KMS-11 (cell line): ENCODE measurements at regions not wholly inside any gene's neighbourhood (a gene's known extent, or its start where the extent isn't known, plus 50 kb on each side); places are given as distances from the start of the nearest gene placed in this dataset.

ENCODE experiments used
- H2AFZ ChIP-seq: fragments of 200-600 bp; sonication (generic); 2 replicates; pipeline ENCODE4 v1.6.1; 2016; ENCODE audit warnings: antibody characterized with exemption, mixed run types, low read depth
- H3K27ac ChIP-seq: fragments of 200-600 bp; sonication (generic); 2 replicates; pipeline ENCODE4 v1.6.1; 2016; ENCODE audit warnings: mild to moderate bottlenecking, mixed run types
- H3K27me3 ChIP-seq: fragments of 200-600 bp; sonication (generic); 2 replicates; pipeline ENCODE4 v1.6.1; 2017; ENCODE audit warnings: mild to moderate bottlenecking, low read depth, mixed run types, moderate library complexity; ENCODE audit not compliant: insufficient read depth
- H3K36me3 ChIP-seq: fragments of 200-600 bp; sonication (generic); 2 replicates; pipeline ENCODE4 v1.6.1; 2017; ENCODE audit warnings: mild to moderate bottlenecking, mixed run types; ENCODE audit not compliant: insufficient read depth
- H3K4me1 ChIP-seq: fragments of 200-600 bp; sonication (generic); 2 replicates; pipeline ENCODE4 v1.6.1; 2016; ENCODE audit warnings: mild to moderate bottlenecking, low read depth, mixed run types; ENCODE audit not compliant: poor library complexity, severe bottlenecking
- H3K4me2 ChIP-seq: fragments of 200-600 bp; sonication (generic); 2 replicates; pipeline ENCODE4 v1.7.0; 2016; ENCODE audit warnings: mild to moderate bottlenecking, mixed run types
- H3K4me3 ChIP-seq: fragments of 200-600 bp; sonication (generic); IDR thresholded peaks from 2 replicates; pipeline ENCODE4 v1.6.1; 2017; ENCODE audit warnings: low read depth, low read length, mixed read lengths; ENCODE audit not compliant: insufficient read depth
- H3K79me2 ChIP-seq: fragments of 200-600 bp; sonication (generic); 2 replicates; pipeline ENCODE4 v1.6.1; 2016; ENCODE audit warnings: low read depth, mixed run types; ENCODE audit not compliant: insufficient read depth
- H3K9ac ChIP-seq: fragments of 200-600 bp; sonication (generic); 2 replicates; pipeline ENCODE4 v1.6.1; 2016; ENCODE audit warnings: mild to moderate bottlenecking, mixed run types
- H4K20me1 ChIP-seq: fragments of 200-600 bp; sonication (generic); 2 replicates; pipeline ENCODE4 v1.6.1; 2016; ENCODE audit warnings: mild to moderate bottlenecking, mixed run types; ENCODE audit not compliant: insufficient read depth
- TF ChIP-seq, protein P1 (sequence below): fragments of 200-600 bp; sonication (generic); conservative IDR thresholded peaks from 2 replicates; pipeline ENCODE4 v1.6.1; 2017; ENCODE audit warnings: low read depth, mild to moderate bottlenecking, antibody characterized with exemption, low read length, moderate library complexity, mixed read lengths

DNA sequence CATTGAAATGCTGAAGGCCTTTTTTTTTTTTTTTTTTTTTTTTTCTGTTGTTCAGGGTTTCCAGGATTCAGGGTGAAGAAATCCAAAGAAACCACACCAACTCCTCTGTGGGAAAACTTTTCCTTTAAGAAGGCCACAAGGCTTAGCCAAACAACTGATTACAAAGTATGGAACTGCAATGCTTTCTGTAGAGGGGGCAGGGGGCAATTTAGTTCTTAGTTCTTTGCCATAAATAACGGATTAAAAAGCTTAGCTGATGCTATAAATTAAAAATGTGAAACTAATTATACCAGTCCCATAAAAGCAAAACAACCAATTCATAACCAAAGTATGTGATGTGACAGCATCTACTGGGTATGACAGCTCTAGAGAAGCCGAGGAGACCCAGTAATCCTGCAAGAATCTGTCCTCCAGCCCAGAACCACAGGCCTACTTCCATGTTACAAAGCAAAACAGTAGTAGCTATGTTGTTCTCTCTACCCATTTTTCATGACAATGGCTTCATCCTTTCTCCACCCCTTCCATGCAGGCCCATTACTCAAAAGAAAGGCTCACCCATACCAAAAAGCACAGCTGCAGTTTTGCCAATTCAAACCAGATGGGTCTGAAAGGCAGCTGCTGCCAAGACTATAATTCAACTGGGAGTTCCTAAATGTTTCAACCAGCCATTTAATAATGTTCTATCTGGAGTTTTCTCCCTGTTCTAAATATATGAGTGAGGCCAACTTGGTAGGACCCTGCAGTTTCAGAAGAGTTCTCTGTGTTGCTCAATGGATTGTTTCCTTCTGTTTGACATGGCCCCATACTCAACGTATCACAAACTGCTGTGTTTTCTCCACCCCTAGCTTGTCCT is 167.1 kb upstream of the ZFHX3 start:
- H3K4me2 ChIP-seq, result no peak overlapping the region
- H3K4me1 ChIP-seq, result no peaks in the 10 kb centered on the region
- H3K4me3 ChIP-seq, result no peak overlapping the region
- H3K27me3 ChIP-seq, result no peaks in the 10 kb centered on the region
- no peak overlapping the region for H2AFZ ChIP-seq
- no peaks in the 10 kb centered on the region for H3K36me3 ChIP-seq
- no peaks in the 10 kb centered on the region for H3K79me2 ChIP-seq
- H4K20me1 ChIP-seq, result no peaks in the 10 kb centered on the region
- no peak overlapping the region for H3K27ac ChIP-seq
- no peak overlapping the region for H3K9ac ChIP-seq
- TF ChIP-seq, protein P1, sequence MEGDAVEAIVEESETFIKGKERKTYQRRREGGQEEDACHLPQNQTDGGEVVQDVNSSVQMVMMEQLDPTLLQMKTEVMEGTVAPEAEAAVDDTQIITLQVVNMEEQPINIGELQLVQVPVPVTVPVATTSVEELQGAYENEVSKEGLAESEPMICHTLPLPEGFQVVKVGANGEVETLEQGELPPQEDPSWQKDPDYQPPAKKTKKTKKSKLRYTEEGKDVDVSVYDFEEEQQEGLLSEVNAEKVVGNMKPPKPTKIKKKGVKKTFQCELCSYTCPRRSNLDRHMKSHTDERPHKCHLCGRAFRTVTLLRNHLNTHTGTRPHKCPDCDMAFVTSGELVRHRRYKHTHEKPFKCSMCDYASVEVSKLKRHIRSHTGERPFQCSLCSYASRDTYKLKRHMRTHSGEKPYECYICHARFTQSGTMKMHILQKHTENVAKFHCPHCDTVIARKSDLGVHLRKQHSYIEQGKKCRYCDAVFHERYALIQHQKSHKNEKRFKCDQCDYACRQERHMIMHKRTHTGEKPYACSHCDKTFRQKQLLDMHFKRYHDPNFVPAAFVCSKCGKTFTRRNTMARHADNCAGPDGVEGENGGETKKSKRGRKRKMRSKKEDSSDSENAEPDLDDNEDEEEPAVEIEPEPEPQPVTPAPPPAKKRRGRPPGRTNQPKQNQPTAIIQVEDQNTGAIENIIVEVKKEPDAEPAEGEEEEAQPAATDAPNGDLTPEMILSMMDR, result no peak

DNA sequence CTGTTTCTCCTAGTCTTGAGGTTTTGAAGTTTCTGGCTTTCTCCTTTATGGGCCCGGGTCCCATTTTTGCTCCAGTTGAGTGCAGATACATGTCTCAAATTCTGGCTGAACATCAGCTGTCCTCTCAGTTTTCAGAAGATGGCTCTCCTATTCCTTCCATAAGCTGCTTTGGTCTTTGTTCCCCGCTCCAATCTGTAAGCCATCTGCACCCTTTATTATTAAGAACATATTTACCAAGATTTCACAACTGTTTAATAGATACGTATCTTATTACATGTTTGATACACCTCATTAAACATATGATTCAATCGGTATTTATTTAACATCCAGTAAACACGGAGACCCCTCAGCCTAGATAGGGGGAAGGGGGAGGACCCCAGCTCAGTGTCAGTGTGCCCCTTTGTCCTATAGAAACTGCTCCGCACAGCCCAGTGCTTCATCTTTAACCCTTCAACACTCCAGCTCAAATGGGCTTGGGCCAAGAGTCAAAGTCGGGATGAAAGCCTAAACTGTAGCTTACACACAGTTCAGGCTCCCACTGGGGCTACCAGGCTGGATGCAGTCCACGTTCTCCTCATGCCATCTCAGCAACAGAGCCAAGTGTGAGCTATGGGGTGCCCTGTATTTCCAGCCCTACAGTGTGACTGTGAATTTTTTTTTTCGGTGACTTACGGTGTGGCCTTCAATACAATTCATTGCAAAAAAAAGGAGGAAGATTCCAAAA is 166.0 kb upstream of the ZFHX3 start:
- Histone ChIP-seq H3K79me2 (no peaks in the 10 kb centered on the region), H3K4me1 (no peaks in the 10 kb centered on the region), H3K4me3 (no peak overlapping the region), H3K36me3 (no peaks in the 10 kb centered on the region), H3K9ac (no peak overlapping the region), H3K27ac (no peak overlapping the region), H3K27me3 (no peaks in the 10 kb centered on the region), H2AFZ (no peak overlapping the region), H3K4me2 (no peak overlapping the region), H4K20me1 (no peaks in the 10 kb centered on the region)
- TF ChIP-seq, protein P1, result no peak

DNA sequence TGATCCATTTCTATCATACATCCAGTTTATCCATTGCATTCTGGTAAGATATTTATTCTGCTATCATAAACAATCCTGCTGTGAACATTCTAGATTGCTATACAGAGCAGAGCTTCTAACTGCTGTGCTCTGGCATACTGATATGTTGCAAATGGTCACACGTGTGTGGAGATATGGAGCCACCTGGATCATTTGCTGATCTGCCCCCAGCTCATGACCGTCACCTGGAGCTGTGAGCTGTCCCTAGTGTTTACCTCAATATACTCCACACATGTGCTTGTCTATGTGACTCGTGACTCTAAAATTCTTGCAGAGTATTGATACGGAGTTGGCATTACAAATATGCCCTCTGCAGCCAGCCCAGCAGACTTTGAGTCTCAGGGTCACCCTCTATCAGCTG is 164.5 kb upstream of the ZFHX3 start:
- TF ChIP-seq, protein P1, result no peak
- Histone ChIP-seq H4K20me1 (no peaks in the 10 kb centered on the region), H3K4me3 (no peak overlapping the region), H3K79me2 (no peaks in the 10 kb centered on the region), H2AFZ (no peak overlapping the region), H3K27ac (no peak overlapping the region), H3K4me2 (no peak overlapping the region), H3K27me3 (no peaks in the 10 kb centered on the region), H3K9ac (no peak overlapping the region), H3K4me1 (no peaks in the 10 kb centered on the region), H3K36me3 (no peaks in the 10 kb centered on the region)

DNA sequence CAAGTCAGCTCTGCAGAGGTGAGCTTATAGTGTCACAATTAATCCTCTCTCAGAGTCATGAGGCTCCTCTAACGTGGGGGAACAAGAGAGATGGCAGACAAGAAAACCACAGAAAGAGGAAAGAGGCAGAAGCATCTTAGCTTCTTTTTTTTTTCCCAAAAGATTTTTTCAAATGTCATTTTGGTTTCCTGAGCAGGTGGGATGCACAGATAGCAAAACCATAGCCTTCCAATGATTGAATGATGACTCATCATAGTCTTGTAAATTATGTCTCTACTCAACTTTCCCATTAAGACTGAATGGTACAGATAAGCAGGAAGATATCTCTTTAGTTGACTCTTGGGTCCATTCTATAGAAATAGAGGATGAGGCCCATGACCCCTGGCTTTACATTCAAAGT is 162.8 kb upstream of the ZFHX3 start:
- TF ChIP-seq, protein P1, result no peak
- Histone ChIP-seq H3K36me3 (no peaks in the 10 kb centered on the region), H3K79me2 (no peaks in the 10 kb centered on the region), H3K4me2 (no peak overlapping the region), H4K20me1 (no peaks in the 10 kb centered on the region), H3K27ac (no peak overlapping the region), H3K4me3 (no peak overlapping the region), H3K27me3 (no peaks in the 10 kb centered on the region), H2AFZ (no peak overlapping the region), H3K9ac (no peak overlapping the region), H3K4me1 (no peaks in the 10 kb centered on the region)
